ENCODE measurements at regions not wholly inside any gene's neighbourhood (a gene's known extent, or its start where the extent isn't known, plus 50 kb on each side); places are given as distances from the start of the nearest gene placed in this dataset.

DNA sequence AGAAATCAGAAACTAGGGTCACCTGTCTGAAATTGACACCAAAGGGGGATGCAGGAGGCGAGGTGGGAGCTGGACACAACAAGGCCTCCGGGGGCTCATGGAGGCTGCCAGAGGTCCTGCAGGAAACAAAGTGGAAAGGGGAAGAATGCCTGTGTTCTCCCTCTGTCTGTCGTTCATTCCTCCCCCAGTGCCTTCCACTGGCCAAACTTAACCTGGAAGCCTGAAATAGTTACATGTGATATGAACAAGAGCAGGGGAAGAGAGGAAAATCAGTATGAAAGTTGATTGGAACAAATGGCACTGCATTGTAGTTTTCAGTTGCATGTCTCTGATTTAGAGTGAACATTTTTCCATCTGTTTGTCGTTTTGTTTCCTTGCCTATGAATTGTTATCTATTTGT is 502.0 kb upstream of the CFAP20DC start:
- no peak for TF ChIP-seq CTCF (IDR thresholded peaks at IDR 0.05)
- TF ChIP-seq POLR2A (IDR thresholded peaks at IDR 0.05) = no peak
